ENCODE measurements at regions not wholly inside any gene's neighbourhood (a gene's known extent, or its start where the extent isn't known, plus 50 kb on each side); places are given as distances from the start of the nearest gene placed in this dataset.

- TF ChIP-seq SPI1 (IDR thresholded peaks at IDR 0.05; ENCODE audit: borderline replicate concordance, low read depth) (no peak), POLR2AphosphoS5 (IDR thresholded peaks at IDR 0.05; ENCODE audit: low read depth) (no peak), REST (IDR thresholded peaks at IDR 0.05; ENCODE audit: insufficient replicate concordance, low read depth) (no peak), GABPA (IDR thresholded peaks at IDR 0.05; ENCODE audit: low read depth) (no peak)
- TF ChIP-seq, protein P1, sequence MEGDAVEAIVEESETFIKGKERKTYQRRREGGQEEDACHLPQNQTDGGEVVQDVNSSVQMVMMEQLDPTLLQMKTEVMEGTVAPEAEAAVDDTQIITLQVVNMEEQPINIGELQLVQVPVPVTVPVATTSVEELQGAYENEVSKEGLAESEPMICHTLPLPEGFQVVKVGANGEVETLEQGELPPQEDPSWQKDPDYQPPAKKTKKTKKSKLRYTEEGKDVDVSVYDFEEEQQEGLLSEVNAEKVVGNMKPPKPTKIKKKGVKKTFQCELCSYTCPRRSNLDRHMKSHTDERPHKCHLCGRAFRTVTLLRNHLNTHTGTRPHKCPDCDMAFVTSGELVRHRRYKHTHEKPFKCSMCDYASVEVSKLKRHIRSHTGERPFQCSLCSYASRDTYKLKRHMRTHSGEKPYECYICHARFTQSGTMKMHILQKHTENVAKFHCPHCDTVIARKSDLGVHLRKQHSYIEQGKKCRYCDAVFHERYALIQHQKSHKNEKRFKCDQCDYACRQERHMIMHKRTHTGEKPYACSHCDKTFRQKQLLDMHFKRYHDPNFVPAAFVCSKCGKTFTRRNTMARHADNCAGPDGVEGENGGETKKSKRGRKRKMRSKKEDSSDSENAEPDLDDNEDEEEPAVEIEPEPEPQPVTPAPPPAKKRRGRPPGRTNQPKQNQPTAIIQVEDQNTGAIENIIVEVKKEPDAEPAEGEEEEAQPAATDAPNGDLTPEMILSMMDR (IDR thresholded peaks at IDR 0.05; ENCODE audit: insufficient read depth, low read length): no peak
Measured at GRCh38 chr4:121599049-121599448, 97.7 kb downstream of the ANXA5 start.

All from HL-60 (cell line).